ENCODE measurements at regions not wholly inside any gene's neighbourhood (a gene's known extent, or its start where the extent isn't known, plus 50 kb on each side); places are given as distances from the start of the nearest gene placed in this dataset.

- no peaks in the 10 kb centered on the region for H3K9me3 ChIP-seq
- H3K27me3 ChIP-seq = no peaks in the 10 kb centered on the region
- H3K4me1 ChIP-seq = no peaks in the 10 kb centered on the region
- DNase-seq (ENCODE audit: low spot score in 2 of 2) = no peak
- 60 to 67% methylated on average over 3 of the region's 3 CpGs for WGBS, 2 donors
- peak overlapping the region in 2 of 4 donors; percentile 46 to 60 for H3K27ac ChIP-seq
- no peaks in the 10 kb centered on the region for H3K36me3 ChIP-seq
- TF ChIP-seq EP300 (IDR thresholded peaks at IDR 0.05) (peak in 1 of 2 donors; percentile 55), POLR2A (IDR thresholded peaks at IDR 0.05) (no peak)
- H3K4me3 ChIP-seq = no peak overlapping the region
Observed at GRCh38 chr20:6994452-6994851, 227.0 kb downstream of the BMP2 start.

- Histone ChIP-seq H3K4me3 (no peak overlapping the region), H3K4me1 (no peaks in the 10 kb centered on the region), H3K27me3 (no peaks in the 10 kb centered on the region), H3K27ac (no peak overlapping the region), H3K36me3 (no peaks in the 10 kb centered on the region), H3K9me3 (no peaks in the 10 kb centered on the region)
- WGBS, 2 donors = 93 to 96% methylated on average over 2 of the region's 2 CpGs
- no peak for DNase-seq (ENCODE audit: low spot score in 2 of 2)
- TF ChIP-seq CTCF (IDR thresholded peaks at IDR 0.05) = no peak
- TF ChIP-seq POLR2A (IDR thresholded peaks at IDR 0.05) = no peak
Observed at GRCh38 chr20:6998909-6999308, 231.4 kb downstream of the BMP2 start.

GRCh38 chr20:6999381-6999780 is 231.9 kb downstream of the BMP2 start:
- DNase-seq (ENCODE audit: low spot score in 2 of 2) = no peak
- Histone ChIP-seq H3K27ac (no peak overlapping the region), H3K4me1 (no peaks in the 10 kb centered on the region), H3K36me3 (no peaks in the 10 kb centered on the region), H3K9me3 (no peaks in the 10 kb centered on the region), H3K4me3 (no peak overlapping the region), H3K27me3 (no peaks in the 10 kb centered on the region)
- 83 to 85% methylated on average over 6 of the region's 6 CpGs for WGBS, 2 donors
- TF ChIP-seq EP300 (IDR thresholded peaks at IDR 0.05) (no peak), CTCF (IDR thresholded peaks at IDR 0.05) (no peak), POLR2A (IDR thresholded peaks at IDR 0.05) (no peak)

GRCh38 chr20:7003598-7003997 is 236.1 kb downstream of the BMP2 start:
- TF ChIP-seq POLR2A (IDR thresholded peaks at IDR 0.05) = no peak
- TF ChIP-seq EP300 (IDR thresholded peaks at IDR 0.05) = no peak
- TF ChIP-seq CTCF (IDR thresholded peaks at IDR 0.05) = no peak
- Histone ChIP-seq H3K4me3 (no peak overlapping the region), H3K4me1 (no peaks in the 10 kb centered on the region), H3K27ac (no peak overlapping the region), H3K27me3 (no peaks in the 10 kb centered on the region), H3K36me3 (no peaks in the 10 kb centered on the region), H3K9me3 (peaks cover 0 to 18% (median 3%) of the 10 kb centered on the region in 4 donors)
- WGBS, 2 donors = 73 to 81% methylated on average over 1 of the region's 1 CpG
- no peak for DNase-seq (ENCODE audit: low spot score in 2 of 2)

GRCh38 chr20:7004801-7005200 is 237.3 kb downstream of the BMP2 start:
- H3K27me3 ChIP-seq = no peaks in the 10 kb centered on the region
- WGBS, 2 donors = 90% methylated on average over 3 of the region's 3 CpGs
- H3K27ac ChIP-seq = no peak overlapping the region
- H3K36me3 ChIP-seq = no peaks in the 10 kb centered on the region
- no peak for TF ChIP-seq CTCF (IDR thresholded peaks at IDR 0.05)
- no peak for TF ChIP-seq EP300 (IDR thresholded peaks at IDR 0.05)
- TF ChIP-seq POLR2A (IDR thresholded peaks at IDR 0.05) = no peak
- H3K4me3 ChIP-seq = no peak overlapping the region
- DNase-seq (ENCODE audit: low spot score in 2 of 2) = no peak
- H3K9me3 ChIP-seq = peaks cover 0 to 24% (median 5%) of the 10 kb centered on the region in 4 donors
- no peaks in the 10 kb centered on the region for H3K4me1 ChIP-seq

- 68 to 70% methylated on average over 5 of the region's 5 CpGs for WGBS, 2 donors
- DNase-seq (ENCODE audit: low spot score in 2 of 2) = no peak
- no peaks in the 10 kb centered on the region for H3K27me3 ChIP-seq
- no peaks in the 10 kb centered on the region for H3K36me3 ChIP-seq
- no peak overlapping the region for H3K4me3 ChIP-seq
- H3K9me3 ChIP-seq = peaks cover 0 to 24% (median 5%) of the 10 kb centered on the region in 4 donors
- H3K27ac ChIP-seq = no peak overlapping the region
- no peaks in the 10 kb centered on the region for H3K4me1 ChIP-seq
- TF ChIP-seq EP300 (IDR thresholded peaks at IDR 0.05) = no peak
- TF ChIP-seq CTCF (IDR thresholded peaks at IDR 0.05) = no peak
- TF ChIP-seq POLR2A (IDR thresholded peaks at IDR 0.05) = no peak
Observed at GRCh38 chr20:7010527-7010926, 243.0 kb downstream of the BMP2 start.

All from tibial nerve (tissue), 4 donors.